ENCODE measurements at regions not wholly inside any gene's neighbourhood (a gene's known extent, or its start where the extent isn't known, plus 50 kb on each side); places are given as distances from the start of the nearest gene placed in this dataset.

GRCh38 chr15:61295239-61295638 is 66.1 kb upstream of the RORA start:
- no peak overlapping the region for H2AFZ ChIP-seq (ENCODE audit: low read depth, low read length)
- no peak overlapping the region for H3K9ac ChIP-seq (ENCODE audit: low read length)
- no peak overlapping the region for H3K27ac ChIP-seq (ENCODE audit: low read length)
- no peaks in the 10 kb centered on the region for H3K9me2 ChIP-seq (ENCODE audit: insufficient read depth, low read length)
- no peaks in the 10 kb centered on the region for H3K9me3 ChIP-seq (ENCODE audit: low read length)
- H3F3A ChIP-seq (ENCODE audit: insufficient read depth, low read length, poor library complexity, severe bottlenecking): no peaks in the 10 kb centered on the region
- no peak for TF ChIP-seq EZH2 (IDR thresholded peaks at IDR 0.05; ENCODE audit: borderline replicate concordance, insufficient read depth, low read length, poor library complexity, severe bottlenecking)
- TF ChIP-seq TAF1 (IDR thresholded peaks at IDR 0.05; ENCODE audit: low read depth): no peak
- TF ChIP-seq POLR2AphosphoS5 (IDR thresholded peaks at IDR 0.05): no peak
- no peak for TF ChIP-seq RAD21 (conservative IDR thresholded peaks at IDR 0.05)
- TF ChIP-seq, protein P1, sequence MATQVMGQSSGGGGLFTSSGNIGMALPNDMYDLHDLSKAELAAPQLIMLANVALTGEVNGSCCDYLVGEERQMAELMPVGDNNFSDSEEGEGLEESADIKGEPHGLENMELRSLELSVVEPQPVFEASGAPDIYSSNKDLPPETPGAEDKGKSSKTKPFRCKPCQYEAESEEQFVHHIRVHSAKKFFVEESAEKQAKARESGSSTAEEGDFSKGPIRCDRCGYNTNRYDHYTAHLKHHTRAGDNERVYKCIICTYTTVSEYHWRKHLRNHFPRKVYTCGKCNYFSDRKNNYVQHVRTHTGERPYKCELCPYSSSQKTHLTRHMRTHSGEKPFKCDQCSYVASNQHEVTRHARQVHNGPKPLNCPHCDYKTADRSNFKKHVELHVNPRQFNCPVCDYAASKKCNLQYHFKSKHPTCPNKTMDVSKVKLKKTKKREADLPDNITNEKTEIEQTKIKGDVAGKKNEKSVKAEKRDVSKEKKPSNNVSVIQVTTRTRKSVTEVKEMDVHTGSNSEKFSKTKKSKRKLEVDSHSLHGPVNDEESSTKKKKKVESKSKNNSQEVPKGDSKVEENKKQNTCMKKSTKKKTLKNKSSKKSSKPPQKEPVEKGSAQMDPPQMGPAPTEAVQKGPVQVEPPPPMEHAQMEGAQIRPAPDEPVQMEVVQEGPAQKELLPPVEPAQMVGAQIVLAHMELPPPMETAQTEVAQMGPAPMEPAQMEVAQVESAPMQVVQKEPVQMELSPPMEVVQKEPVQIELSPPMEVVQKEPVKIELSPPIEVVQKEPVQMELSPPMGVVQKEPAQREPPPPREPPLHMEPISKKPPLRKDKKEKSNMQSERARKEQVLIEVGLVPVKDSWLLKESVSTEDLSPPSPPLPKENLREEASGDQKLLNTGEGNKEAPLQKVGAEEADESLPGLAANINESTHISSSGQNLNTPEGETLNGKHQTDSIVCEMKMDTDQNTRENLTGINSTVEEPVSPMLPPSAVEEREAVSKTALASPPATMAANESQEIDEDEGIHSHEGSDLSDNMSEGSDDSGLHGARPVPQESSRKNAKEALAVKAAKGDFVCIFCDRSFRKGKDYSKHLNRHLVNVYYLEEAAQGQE (IDR thresholded peaks at IDR 0.05; ENCODE audit: borderline replicate concordance): no peak
- TF ChIP-seq MXI1 (conservative IDR thresholded peaks at IDR 0.05; ENCODE audit: poor library complexity, severe bottlenecking): no peak
- no peak for TF ChIP-seq EP300 (conservative IDR thresholded peaks at IDR 0.05; ENCODE audit: poor library complexity, severe bottlenecking)
- TF ChIP-seq, protein P2, sequence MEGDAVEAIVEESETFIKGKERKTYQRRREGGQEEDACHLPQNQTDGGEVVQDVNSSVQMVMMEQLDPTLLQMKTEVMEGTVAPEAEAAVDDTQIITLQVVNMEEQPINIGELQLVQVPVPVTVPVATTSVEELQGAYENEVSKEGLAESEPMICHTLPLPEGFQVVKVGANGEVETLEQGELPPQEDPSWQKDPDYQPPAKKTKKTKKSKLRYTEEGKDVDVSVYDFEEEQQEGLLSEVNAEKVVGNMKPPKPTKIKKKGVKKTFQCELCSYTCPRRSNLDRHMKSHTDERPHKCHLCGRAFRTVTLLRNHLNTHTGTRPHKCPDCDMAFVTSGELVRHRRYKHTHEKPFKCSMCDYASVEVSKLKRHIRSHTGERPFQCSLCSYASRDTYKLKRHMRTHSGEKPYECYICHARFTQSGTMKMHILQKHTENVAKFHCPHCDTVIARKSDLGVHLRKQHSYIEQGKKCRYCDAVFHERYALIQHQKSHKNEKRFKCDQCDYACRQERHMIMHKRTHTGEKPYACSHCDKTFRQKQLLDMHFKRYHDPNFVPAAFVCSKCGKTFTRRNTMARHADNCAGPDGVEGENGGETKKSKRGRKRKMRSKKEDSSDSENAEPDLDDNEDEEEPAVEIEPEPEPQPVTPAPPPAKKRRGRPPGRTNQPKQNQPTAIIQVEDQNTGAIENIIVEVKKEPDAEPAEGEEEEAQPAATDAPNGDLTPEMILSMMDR (IDR thresholded peaks at IDR 0.05; ENCODE audit: poor library complexity, severe bottlenecking): no peak
- TF ChIP-seq SMC3 (conservative IDR thresholded peaks at IDR 0.05; ENCODE audit: poor library complexity): no peak
- no peaks in the 10 kb centered on the region for H3K36me3 ChIP-seq (ENCODE audit: insufficient read depth, low read length)
- H3K79me2 ChIP-seq (replicated peaks; ENCODE audit: insufficient read depth, low read length): no peaks in the 10 kb centered on the region
- H3K4me2 ChIP-seq (ENCODE audit: low read length): no peak overlapping the region
- H3K4me3 ChIP-seq (ENCODE audit: low read length): no peak overlapping the region
- H3K27me3 ChIP-seq (ENCODE audit: insufficient read depth, low read depth, low read length): no peaks in the 10 kb centered on the region
- no peaks in the 10 kb centered on the region for H4K20me1 ChIP-seq (ENCODE audit: insufficient read depth)

DNA sequence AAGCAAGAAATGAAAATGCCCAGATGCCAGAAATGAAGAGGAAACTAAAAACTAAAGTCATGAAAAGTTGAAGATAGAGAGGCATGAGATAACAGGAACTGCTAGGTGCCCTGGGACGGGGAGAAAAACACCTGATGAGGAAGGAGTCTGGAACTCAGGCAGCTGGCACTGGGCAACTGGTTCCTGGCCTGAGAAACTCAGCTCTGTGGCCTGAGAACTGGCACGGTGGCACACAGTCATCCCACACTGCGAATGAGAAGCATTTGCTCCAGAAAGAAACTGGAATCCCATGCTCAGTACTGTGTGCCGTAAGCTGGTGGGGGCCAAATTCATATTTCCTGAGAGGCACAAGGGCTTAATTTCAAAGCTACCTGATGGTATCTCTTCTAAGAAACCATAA is 53.6 kb upstream of the RORA start:
- Histone ChIP-seq H3K27me3 (ENCODE audit: insufficient read depth, low read depth, low read length) (no peaks in the 10 kb centered on the region), H2AFZ (ENCODE audit: low read depth, low read length) (no peak overlapping the region)
- TF ChIP-seq MXI1 (conservative IDR thresholded peaks at IDR 0.05; ENCODE audit: poor library complexity, severe bottlenecking): no peak
- TF ChIP-seq, protein P2 (IDR thresholded peaks at IDR 0.05; ENCODE audit: poor library complexity, severe bottlenecking): no peak
- TF ChIP-seq, protein P1 (IDR thresholded peaks at IDR 0.05; ENCODE audit: borderline replicate concordance): no peak

More for the DNA sequence above, 53.6 kb upstream of the RORA start:
- Histone ChIP-seq H3K79me2 (replicated peaks; ENCODE audit: insufficient read depth, low read length) (no peaks in the 10 kb centered on the region), H3K27ac (ENCODE audit: low read length) (no peak overlapping the region), H3K9me2 (ENCODE audit: insufficient read depth, low read length) (no peaks in the 10 kb centered on the region), H3K4me3 (ENCODE audit: low read length) (no peak overlapping the region), H3K9ac (ENCODE audit: low read length) (no peak overlapping the region), H3F3A (ENCODE audit: insufficient read depth, low read length, poor library complexity, severe bottlenecking) (no peaks in the 10 kb centered on the region), H3K9me3 (ENCODE audit: low read length) (no peaks in the 10 kb centered on the region), H4K20me1 (ENCODE audit: insufficient read depth) (no peaks in the 10 kb centered on the region), H3K36me3 (ENCODE audit: insufficient read depth, low read length) (no peaks in the 10 kb centered on the region), H3K4me2 (ENCODE audit: low read length) (no peak overlapping the region)

All from neural cell (in vitro differentiated cells).